Right forelimb (tissue), 1 donor: ENCODE measurements at regions not wholly inside any gene's neighbourhood (a gene's known extent, or its start where the extent isn't known, plus 50 kb on each side); places are given as distances from the start of the nearest gene placed in this dataset.

ENCODE experiments used
- DNase-seq: peaks from one replicate; pipeline ENCODE4 v3.0.0-alpha.2; 2018

DNA sequence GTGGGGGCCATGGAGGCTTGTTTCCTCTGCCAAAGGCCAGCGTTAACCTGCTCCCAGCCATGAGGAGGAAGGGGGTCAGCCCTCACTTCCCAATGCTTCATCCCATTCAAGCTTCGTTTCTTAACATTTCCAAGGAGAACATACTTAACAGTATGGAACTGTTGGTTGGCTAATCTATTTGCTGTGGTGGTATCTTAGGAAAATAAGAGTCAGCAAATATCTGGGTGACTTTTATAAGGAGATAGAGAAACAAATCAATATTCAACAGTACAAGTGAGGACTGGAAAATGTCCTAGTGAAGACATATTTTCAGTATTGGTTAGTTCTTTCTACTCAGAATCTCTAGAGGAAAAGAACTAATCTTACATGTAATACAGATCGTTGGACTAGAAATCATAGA, 223.8 kb upstream of the ARRDC4 start:
- DNase-seq, result no peak

DNA sequence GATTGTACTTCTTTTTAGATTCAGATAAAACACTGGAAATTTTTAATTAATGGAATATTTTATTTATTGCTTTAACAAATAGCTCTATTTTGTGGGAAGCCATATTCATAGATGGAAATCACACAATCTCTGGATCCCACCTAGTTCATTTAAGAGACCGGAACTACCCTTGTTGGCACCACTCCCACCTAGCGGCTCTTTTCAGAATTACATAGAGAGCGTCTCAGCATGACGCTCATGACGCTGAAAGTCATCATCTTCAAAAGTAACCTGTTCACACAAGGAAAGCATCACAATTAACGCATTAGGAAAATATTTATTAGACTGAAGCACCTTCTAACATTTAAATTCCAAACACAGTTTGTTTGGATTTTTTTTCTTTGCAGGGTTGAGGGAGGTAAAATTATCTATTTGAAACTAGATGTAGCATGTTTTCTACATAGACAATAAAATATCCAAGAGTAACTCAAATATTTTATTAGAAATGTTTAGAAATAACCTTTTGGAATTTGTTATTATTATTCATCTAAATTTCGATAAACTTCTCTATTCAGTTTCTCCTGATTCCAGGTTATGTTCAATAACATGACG, 214.9 kb upstream of the ARRDC4 start:
- DNase-seq, result no peak

DNA sequence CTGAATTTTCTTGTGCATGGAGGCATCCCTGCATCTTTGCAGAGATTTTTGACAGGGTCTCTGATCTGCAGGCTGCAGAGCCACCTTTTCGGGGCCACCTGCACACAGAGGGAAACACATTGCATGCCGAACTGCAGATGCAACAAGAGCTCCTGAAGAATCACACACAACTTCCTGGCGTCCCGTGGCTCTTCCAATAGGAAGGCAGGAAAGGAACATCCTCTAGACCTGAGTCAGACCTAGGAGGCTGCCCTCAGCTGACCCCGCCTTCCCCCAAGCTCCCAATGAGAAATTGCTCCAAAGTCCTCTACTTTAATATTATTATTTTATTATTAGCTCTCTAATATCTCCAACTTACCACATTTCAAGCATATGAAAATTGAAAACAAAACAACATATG, 213.2 kb upstream of the ARRDC4 start:
- no peak for DNase-seq

DNA sequence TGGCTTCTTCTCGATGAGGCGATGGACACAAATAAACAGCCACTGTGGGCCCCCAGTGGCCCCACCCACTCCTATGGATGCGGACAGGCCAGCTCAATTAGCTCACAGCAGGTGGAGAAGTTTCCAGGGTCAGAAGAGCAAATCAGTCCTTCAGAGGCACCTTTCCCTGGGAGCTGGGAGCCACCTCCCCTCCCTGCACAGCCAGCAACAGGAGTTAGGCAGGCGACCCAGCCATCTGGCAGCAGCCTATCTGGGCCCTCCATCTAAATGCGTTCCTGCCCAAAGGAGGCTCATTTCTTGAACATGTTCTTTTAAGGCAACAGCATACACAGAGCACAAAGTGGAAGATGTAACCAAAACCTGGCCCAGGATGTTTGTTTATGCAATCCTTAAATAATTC, 211.9 kb upstream of the ARRDC4 start:
- DNase-seq, result no peak

DNA sequence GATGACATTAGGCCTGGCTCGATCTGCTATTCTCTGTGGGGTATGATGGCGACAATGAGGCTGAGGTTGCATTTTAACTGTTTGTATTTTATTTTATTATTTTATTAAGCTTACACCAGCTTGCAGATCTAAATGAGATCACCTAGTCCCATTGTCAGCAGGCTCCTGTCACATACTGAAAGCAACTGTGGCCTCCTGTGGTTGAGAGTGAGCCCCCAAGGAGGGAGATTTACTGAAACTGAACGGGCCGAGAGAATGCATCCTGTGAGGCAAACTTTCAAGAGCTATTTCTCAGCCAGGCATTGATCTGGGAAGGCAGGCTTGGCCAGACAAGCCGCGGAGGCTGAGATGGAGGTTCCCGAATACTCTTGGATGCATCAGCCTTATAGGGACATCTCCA, 210.4 kb upstream of the ARRDC4 start:
- no peak for DNase-seq

DNA sequence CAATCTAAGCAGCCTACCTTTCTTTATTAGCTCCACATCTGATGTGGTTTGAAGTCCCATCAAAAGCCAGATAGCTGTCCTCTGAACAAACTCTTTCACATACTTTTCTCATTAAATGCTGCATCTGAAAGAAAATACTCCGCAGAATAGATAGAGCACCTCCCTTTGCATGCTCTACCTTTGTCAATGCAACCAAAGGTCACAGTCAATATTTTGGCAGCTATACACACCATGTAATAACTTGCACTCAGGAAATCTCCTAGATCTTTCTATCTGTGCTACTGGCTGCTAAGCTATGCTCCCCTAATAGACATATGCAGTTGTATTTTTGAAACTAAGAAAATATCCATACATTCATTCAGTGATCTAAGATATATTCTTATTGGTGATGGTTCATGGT, 204.8 kb upstream of the ARRDC4 start:
- no peak for DNase-seq

DNA sequence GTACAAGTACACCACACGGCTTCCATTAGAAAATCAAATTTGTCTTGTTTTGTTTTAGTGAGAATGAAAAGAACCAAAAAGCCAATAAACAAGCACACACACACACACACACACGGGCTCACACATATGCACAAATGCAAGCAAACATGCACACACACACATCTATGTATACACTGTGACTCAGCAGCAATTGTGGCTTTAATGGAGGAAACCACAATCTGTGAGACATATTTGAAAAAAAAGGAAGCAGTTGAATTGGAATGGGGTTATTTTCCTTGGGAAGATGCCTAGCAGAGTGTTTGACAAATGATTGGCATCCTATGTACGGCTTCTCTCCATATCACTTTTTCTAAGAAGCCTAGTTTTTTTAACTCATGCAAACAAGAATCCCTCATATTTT, 201.1 kb upstream of the ARRDC4 start:
- no peak for DNase-seq

DNA sequence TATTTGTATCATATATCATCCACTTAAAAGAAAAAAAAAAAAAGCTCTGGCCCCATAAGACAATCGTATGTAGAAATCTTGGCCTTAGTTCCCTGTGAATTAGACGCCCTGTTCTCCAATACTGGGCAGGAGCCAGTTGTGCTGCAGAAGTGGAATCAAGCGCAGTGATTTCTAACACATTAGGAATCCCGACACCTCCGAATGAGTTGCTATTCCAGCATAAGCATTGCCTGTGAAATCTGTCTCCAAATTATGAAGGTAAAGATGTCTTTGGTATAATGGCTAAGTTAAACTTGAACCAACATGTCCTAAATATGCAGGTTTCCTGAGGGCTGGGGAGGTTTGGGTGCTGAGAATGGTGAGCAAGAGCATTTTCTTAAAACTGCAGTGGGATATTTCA, 199.4 kb upstream of the ARRDC4 start:
- no peak for DNase-seq

DNA sequence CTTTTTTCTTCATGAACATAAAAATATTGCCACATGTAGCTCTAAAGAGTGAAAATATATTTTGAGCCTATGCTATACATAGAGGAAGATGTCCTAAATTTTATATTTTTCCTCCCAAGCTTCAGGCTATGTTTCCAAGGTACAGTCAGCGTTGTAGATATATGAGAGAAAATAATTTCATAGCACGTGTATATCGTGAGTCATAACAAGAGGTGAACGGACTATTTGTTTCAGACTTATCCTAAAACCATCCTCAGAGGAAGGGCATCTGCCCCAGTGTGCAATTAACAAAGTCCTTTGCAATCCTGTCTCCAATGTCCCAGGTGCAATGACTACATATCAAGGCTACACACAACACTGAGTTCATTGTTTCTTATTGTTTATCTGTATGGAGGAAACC, 177.3 kb upstream of the ARRDC4 start:
- no peak for DNase-seq

DNA sequence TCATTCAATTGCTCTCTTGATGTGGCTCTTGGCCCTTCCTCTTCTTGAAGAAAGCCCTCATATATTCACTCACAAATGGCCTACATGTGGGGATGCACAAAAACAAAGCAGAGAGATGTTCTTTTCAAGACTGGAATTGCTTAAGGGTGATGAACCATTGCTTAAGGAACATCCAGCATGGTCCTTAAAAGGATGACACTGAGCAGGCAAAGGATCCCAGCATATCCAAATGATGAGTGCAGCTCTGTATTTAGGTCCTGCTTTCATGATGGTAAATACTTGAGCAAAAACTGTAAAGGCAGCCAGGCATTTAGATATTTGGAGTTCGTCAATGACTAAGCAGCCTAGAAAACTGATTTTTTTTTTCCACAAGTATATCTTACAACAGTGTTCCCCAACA, 173.8 kb upstream of the ARRDC4 start:
- no peak for DNase-seq

DNA sequence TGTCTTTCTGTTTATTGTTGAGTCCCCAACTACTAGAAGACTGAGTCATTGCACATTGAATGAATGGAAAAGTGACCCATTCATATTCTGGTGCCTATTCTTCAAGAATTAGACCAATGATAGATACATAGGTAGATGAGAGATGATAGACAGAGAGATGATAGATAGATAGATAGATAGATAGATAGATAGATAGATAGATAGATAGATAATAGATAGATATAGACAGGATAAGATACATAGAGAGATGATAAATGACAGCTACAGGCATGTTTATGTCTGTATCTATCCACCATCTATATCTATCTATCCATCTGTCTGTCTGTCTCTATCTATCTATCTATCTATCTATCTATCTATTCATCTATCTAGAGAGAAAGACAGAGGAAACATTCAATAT, 170.3 kb upstream of the ARRDC4 start:
- DNase-seq, result no peak

DNA sequence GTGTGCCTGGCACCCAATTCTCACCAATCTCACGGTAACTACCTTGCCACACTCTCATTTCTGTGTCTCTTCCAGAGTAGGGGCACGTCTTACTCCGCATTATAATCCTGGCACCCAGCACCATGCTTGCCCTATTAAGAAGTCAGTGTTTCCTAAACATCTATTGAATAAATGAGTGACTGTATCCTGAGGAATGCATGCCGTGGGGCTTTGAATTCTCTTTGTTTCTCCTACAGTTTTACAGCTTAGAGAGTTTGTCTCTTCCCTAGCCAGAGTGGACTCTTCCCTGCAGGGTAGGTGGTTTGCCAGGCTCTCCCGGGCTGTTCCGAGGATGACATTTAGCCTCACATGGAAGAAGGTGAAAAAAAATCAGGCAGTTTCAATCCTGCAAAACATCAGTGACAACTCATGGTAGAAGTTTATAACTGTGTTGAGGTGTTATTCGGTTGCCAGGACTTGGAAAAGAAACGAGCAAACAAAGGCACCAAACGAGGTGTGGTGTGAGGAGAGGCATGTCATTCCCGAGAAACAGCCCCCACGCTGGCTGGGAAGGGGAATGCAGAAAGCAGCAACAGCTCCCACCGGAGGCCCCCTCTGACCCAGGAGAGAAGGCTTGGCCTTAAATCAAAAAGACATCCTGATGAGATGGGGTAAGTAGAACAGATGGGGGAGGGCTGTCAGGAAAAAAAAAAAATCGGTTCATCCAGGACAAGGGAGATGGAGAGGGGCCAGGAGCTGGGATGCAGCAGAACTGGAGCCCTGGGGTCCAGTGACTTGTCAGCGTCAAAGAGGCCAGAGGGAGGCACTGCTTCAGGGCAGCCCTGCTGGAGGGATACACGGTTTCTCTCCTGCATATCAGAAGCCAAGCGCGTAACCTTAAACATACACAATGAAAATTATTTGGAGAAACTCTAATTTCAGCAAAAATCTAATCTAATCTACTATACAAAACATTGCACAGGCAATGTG, 168.4 kb upstream of the ARRDC4 start:
- DNase-seq, result peak; percentile 48

DNA sequence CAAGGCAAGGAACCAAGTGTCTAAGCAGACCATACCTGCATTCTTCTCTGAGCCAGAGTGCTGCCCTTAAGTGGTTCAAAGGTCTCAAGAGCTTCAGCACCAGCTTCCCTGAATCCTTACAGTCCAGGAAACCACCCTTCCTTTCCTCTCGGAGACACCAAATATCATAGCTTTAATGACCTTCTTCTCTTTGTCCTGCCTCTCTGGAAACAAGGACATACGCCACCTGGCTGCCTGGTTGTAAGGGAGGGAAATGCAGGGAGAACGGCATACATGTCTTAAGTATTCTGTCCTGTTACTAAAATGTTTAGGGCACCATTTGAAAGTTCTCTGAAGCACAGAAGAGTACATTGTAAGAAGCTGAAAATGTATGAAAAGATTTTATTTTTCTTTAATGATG, 155.6 kb upstream of the ARRDC4 start:
- no peak for DNase-seq

DNA sequence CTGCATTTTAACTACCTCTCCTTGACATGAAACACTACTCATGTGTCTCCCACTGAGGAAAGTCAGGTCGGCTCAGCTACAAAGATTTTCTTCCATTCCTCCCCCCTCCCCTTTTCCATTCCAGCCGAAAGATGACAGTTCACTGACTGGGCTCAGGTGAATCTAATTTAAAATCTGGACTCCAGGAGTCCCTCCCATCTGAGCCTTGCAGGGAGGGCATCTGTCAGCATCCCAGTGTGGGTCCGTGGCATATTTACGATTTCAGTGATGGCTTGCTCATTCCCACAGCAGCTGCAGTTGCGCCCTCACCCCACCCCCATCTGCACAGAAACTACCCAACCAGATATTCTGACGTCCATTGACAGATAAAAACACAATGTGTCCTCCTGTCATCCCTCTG, 153.7 kb upstream of the ARRDC4 start:
- no peak for DNase-seq

DNA sequence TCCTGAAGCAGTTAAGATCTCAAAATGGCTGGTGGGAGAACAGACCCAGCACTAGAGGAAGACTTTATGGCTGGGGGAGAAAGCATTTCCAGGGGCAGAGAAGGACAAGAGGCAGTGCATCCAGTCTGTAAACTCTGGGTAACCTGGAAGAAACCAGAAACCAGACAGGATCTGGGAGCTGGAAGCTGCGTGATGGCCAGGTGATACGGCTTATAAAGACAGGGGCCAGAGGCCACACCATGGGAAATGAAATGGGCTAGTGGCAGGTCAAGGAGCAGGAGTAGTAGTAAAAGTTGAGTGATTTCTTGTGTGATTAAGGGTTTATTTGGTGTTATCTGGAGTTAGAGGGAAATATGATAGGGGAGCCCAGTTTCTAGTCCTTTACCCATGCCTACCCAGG, 144.7 kb upstream of the ARRDC4 start:
- no peak for DNase-seq

DNA sequence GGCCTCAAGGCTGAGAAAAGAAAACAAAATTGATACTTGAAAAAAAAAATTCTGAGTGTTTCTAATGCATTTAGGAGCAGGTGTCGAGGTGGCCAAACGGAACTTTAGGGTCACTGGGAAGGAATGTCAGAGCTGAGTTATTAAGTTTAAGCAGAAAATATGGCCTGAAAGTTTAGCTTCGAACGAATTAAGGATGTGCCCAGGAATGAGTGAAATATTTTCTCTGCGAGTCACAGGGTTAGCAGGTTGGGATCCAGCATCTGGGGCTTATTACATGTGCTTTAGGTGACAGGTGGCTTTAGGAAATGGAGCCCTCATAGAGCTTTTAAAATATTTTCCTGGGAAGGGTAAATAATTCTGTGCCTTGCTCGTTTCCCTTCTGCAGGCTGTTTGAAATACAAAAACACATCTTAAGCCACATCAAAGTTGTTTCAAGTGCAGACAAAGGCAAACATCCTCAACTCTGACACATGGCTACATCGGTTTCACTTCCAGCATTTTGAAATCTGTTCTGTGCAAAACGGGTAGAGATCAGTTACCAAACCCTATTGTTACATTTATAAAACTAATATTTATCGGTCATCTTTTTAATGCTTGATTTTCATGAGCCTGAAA, 143.1 kb upstream of the ARRDC4 start:
- no peak for DNase-seq

DNA sequence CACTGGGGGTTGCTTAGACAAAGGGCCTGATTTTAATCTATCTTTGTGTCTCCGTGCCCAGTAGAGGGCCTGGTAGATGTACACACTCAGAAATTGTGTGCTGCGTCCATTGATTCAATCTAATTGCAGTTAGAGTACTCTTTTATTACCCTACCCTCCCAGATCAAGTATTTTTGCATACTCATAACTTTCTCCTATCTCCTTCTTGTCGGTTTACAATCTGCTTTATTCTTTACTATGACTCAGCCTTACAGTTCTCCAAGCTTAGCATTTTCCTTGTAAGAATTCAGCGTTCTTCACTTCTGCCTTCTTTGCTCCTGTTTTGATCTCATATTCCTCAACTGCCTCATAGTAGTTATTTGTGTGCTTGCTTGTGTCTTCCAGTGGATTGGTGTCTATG, 124.5 kb upstream of the ARRDC4 start:
- DNase-seq, result no peak

DNA sequence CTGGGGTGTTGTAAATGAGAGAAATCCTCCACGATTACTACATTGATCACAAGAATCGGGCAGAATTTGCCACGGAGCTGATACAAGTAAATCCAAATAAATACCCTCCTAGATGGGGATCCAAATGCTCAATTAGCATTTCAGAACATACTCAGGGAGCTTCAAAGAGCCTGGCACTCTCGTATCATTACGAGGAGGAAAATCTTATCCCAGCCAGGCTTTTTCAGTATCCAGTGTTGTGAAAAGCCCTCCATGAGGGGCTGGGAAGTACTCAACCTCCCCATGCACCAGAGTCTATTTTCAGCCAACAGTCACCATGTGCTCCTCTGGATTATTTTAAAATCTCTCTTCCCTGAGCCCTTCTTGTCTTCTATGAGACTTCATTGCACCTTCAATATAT, 122.6 kb upstream of the ARRDC4 start:
- no peak for DNase-seq

DNA sequence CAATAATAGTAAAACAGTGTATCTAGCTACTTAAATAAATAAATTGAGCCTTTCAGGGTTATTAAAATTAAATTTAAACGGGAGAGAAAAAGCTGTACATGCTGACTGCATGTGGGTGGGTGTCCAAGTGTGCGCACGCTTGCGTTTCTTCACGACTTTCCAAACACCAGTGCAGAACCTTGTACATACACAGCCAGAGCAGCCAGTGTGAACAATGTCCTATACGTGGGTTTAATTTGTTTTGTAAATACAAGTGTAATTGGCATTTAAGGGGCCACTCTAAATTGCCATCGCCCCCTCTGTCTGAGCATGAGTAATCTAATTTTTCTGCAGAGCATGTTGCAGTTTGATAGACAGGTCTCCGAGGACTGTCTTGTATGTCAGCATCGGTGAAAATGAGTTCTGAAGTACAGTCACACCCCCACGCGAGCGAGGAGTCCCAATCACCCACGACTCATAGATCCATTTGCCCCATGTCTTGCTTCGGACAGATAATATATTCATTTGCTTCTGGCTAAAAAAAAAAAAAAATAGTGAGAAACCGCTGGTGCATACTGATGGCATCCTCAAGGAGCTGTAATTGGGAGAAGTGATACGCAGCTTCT, 121.8 kb upstream of the ARRDC4 start:
- DNase-seq, result no peak

DNA sequence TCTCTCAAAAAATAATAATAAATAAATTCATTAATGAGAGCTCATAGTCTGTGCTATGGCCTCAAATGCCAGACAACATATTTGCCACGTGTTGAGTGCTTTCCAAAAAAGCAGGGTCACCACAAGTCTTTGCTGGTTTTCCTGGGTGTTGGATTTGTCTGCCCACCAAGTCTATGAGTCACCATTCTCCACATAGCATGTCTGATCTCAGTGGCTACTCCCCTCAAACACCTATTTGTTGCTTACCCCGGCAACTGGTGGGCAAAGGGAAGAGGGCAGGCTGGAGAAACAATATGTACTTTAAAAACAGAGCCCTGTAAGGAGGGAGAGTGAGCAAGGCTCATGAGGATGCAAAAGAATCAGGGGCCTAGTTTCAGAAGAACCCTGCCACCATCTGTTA, 120.0 kb upstream of the ARRDC4 start:
- DNase-seq, result no peak

DNA sequence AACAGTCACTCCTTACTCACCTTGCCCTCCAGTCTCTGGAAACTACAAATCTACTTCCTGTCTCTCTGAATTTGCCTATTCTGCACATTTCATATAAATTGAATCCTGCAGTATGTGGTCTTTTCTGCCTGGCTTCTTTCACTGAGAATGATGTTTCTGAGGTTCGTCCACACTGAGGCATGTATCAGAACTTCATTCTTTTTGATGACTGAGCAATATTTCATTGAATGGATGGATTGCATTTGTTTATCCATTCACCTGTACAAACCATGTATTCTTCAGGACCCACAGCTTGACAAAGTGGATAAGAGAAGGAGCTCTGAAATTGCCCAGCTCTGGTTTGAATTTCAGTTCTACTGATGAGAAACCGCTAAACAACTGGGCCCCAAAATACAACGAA, 118.9 kb upstream of the ARRDC4 start:
- no peak for DNase-seq

DNA sequence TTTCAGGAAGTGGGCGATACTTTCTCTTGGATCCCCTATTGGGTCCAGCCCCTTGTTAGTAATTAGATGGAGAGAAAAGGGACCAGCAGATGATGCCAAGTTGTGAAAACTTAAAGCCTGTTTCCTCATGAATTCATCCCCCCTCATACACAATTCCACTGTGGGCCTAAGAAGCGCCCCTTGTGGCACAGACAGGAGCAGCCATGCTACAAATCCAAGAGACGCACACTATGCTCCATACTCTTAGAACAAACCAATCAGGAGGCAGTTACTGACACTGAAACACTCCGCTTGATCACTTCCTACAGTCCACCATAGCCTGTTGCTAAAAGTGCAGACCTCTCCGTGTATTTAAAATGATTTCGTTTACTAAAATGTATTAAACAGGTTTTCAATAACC, 111.3 kb upstream of the ARRDC4 start:
- no peak for DNase-seq

DNA sequence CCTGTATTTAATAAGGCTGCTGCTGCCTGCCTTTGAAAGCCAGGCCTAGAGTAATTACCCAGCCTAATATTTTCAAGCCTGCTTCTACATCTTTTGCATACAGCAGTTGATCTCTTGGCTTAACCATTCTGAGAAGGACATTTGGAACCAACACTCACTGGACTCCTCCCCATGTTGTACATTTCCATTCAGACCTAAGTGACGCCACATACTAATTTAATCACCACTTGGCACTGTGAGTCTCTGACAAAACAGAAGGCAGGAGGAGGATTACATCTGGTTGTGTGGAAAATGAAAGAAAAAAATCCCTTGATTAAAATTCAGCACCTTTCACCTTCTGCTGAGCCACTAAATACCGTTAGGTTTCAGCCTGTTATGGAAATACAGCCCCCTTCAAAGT, 102.2 kb upstream of the ARRDC4 start:
- DNase-seq, result no peak
